ENCODE measurements at regions not wholly inside any gene's neighbourhood (a gene's known extent, or its start where the extent isn't known, plus 50 kb on each side); places are given as distances from the start of the nearest gene placed in this dataset.
A peak's percentile ranks its signal among the peaks of the same experiment; 100 is the strongest.

DNA sequence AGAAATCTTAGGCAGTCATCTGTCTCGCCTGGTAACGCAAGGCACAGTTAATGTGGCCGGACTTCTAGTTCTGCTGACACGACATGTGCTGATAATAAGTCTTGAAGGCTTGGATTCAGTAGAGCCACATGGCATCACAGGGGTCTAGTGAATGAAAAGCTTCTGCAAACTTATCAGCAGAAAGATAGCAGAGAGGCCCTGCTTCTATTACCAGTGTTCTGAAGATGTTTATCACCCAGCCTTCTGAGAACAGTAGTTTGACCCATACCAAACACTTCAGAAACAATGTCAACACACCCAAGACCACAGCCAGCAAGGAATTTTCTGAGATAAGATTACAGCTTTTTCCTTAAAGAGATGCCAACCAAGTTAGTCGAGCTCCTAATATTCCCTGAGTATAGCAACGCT lies 102.7 kb upstream of the UMPS start:
- no peak overlapping the region for H3K9ac ChIP-seq (replicated peaks; ENCODE audit: extremely low read depth, insufficient read depth, low read length)
- CTCF ChIA-PET: interaction anchor here (0.8 kb wide), 2 partner anchors 8 to 62 kb away, joined by 3 to 4 read pairs; no protein-coding TSS in a partner anchor

More for the DNA sequence above, 102.7 kb upstream of the UMPS start:
- H3K27me3 ChIP-seq (ENCODE audit: control insufficient read depth in 2 of 2, insufficient read depth in 2 of 2, low read length in 2 of 2): no peaks in the 10 kb centered on the region
- dilution Hi-C loops (cut with MboI; ENCODE audit: extremely low pct_ligation_motif_present, low sequenced_read_pairs) (no loop called here), intact Hi-C loops (cut with micrococcal nuclease) (no loop called here)
- TF ChIP-seq GATA2 (IDR thresholded peaks at IDR 0.05; ENCODE audit: insufficient read depth, insufficient read length, low read depth, low read length): no peak
- TF ChIP-seq POLR2AphosphoS5 (IDR thresholded peaks at IDR 0.05; ENCODE audit: insufficient read depth, low read depth, low read length): no peak
- TF ChIP-seq, protein P1, sequence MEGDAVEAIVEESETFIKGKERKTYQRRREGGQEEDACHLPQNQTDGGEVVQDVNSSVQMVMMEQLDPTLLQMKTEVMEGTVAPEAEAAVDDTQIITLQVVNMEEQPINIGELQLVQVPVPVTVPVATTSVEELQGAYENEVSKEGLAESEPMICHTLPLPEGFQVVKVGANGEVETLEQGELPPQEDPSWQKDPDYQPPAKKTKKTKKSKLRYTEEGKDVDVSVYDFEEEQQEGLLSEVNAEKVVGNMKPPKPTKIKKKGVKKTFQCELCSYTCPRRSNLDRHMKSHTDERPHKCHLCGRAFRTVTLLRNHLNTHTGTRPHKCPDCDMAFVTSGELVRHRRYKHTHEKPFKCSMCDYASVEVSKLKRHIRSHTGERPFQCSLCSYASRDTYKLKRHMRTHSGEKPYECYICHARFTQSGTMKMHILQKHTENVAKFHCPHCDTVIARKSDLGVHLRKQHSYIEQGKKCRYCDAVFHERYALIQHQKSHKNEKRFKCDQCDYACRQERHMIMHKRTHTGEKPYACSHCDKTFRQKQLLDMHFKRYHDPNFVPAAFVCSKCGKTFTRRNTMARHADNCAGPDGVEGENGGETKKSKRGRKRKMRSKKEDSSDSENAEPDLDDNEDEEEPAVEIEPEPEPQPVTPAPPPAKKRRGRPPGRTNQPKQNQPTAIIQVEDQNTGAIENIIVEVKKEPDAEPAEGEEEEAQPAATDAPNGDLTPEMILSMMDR (IDR thresholded peaks at IDR 0.05; ENCODE audit: extremely low read depth in 1 of 2, insufficient read depth in 1 of 2, low read depth in 1 of 2, low read length in 2 of 2): no peak
- TF ChIP-seq MYC (IDR thresholded peaks at IDR 0.05; ENCODE audit: low read depth, low read length): no peak
- TF ChIP-seq, protein P2, sequence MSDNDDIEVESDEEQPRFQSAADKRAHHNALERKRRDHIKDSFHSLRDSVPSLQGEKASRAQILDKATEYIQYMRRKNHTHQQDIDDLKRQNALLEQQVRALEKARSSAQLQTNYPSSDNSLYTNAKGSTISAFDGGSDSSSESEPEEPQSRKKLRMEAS (IDR thresholded peaks at IDR 0.05; ENCODE audit: insufficient read depth, insufficient read length): no peak
- TF ChIP-seq FOS (IDR thresholded peaks at IDR 0.05; ENCODE audit: borderline replicate concordance, insufficient read depth, low read length): no peak
- no peak for TF ChIP-seq POLR2A (IDR thresholded peaks at IDR 0.05; ENCODE audit: low read depth, low read length)
- TF ChIP-seq EZH2 (IDR thresholded peaks at IDR 0.05; ENCODE audit: borderline replicate concordance, low read depth, low read length, severe bottlenecking): no peak
- no peak for TF ChIP-seq JUN (IDR thresholded peaks at IDR 0.05; ENCODE audit: borderline replicate concordance, insufficient read depth, insufficient read length, low read depth)
- POLR2A ChIA-PET: no interaction called here
- no peaks in the 10 kb centered on the region for H3K9me3 ChIP-seq (replicated peaks; ENCODE audit: control insufficient read depth, insufficient read depth, low read length)
- H3K4me2 ChIP-seq (ENCODE audit: insufficient read depth, low read length): no peak overlapping the region
- H3K4me3 ChIP-seq (replicated peaks in 1 of 3; ENCODE audit: insufficient read depth in 1 of 3, low read depth in 1 of 3, low read length in 3 of 3): no peak overlapping the region
- FAIRE-seq (no peak), DNase-seq (ENCODE audit: low read depth, low spot score) (peak; percentile 15)
- no peaks in the 10 kb centered on the region for H3K36me3 ChIP-seq (ENCODE audit: control insufficient read depth in 2 of 2, extremely low read depth in 1 of 2, insufficient read depth in 2 of 2, low read length in 2 of 2)
- no peak overlapping the region for H3K27ac ChIP-seq (ENCODE audit: insufficient read depth, low read depth, low read length)
- no peaks in the 10 kb centered on the region for H3K79me2 ChIP-seq (ENCODE audit: control insufficient read depth, insufficient read depth, low read length)
- BruUV-seq (replicated peaks): no TSS peak
- no peaks in the 10 kb centered on the region for H4K20me1 ChIP-seq (replicated peaks; ENCODE audit: control insufficient read depth, extremely low read depth, insufficient read depth, low read length)
- H3K9me1 ChIP-seq (replicated peaks; ENCODE audit: control insufficient read depth, extremely low read depth, insufficient read depth, low read length): no peaks in the 10 kb centered on the region
- no peaks in the 10 kb centered on the region for H3K4me1 ChIP-seq (ENCODE audit: control insufficient read depth, extremely low read depth, insufficient read depth, low read length)
- no peak overlapping the region for H2AFZ ChIP-seq (ENCODE audit: low read depth, low read length)
